ENCODE measurements at regions not wholly inside any gene's neighbourhood (a gene's known extent, or its start where the extent isn't known, plus 50 kb on each side); places are given as distances from the start of the nearest gene placed in this dataset.
"Not testable (repeated sequence)": the region's sequence is repeated elsewhere in the genome, so short reads cannot be mapped to it uniquely, and the experiment has no call there.

DNA sequence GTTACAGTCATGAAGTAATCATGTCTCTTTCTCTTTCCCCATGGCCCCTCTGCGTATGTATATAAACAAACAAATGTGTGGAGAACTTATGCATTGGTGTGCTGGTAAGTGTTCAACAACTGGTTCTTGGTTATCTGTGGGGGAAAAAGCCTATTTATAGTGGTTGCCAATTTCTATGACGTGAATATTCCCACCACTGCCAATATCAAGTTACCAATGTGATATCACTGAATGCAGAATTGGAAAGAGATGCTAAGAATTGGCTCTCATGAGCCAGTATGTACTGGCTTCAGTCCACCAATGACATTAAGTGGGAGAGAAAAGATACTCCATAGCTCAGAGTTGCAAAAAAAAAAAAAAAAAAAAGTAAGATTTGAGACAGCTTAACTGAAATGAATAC, 399.7 kb downstream of the REEP3 start:
- DNase-seq (ENCODE audit: low read depth in 2 of 2): no peak

- no peak for DNase-seq (ENCODE audit: low read depth in 2 of 2)
These were observed 400.8 kb downstream of the REEP3 start for GRCh38 chr10:63921908-63922467.

- DNase-seq (ENCODE audit: low read depth in 2 of 2): no peak
These were observed 401.5 kb downstream of the REEP3 start for GRCh38 chr10:63922468-63923284.

GRCh38 chr10:63929831-63930467, 408.7 kb downstream of the REEP3 start:
- DNase-seq (ENCODE audit: low read depth in 2 of 2): no peak

DNA sequence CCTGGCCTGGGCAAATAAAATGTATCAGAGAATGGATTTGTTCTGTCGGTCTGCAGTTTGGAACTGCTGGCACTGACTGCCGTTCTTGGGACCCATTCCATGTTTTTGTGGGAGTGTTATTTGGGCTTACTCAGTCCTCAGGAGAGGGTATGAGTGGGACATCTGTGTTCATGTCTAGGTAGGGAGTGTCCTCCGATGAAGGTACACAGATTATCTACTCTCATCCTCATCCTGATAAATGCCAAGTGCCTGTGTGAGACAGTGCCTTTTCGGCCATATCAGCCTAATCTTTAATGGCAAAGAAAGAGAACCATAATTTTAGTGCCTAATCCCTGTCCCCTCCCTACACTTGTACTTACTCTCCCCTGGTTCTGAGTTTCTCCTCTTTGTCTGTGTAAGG, 409.4 kb downstream of the REEP3 start:
- DNase-seq (ENCODE audit: low read depth in 2 of 2): no peak

GRCh38 chr10:63935705-63936104, 414.5 kb downstream of the REEP3 start:
- DNase-seq (ENCODE audit: low read depth in 2 of 2): no peak

GRCh38 chr10:63940277-63940922, 419.2 kb downstream of the REEP3 start:
- DNase-seq (ENCODE audit: low read depth in 2 of 2): no peak

DNA sequence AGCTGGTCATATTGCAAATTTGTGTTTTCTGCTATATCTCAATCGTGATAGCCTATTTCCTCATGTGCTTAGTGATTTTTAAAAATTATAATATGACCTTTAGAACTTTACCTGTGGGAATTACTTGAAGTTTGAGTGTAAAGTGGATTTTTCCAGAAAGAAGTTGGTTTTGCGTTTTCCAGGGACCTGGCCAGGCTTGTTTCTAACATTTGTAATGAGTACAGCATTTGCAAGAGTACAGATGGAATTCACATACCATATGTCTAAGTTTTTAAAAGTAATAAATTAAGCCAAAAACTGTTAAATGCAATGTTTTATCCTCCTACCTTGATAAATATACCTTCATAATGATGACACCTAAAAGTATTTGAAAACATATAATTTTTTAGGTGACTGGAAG, 443.2 kb downstream of the REEP3 start:
- no peak for DNase-seq (ENCODE audit: low read depth in 2 of 2)

- DNase-seq (ENCODE audit: low read depth in 2 of 2): no peak
These were observed 444.6 kb downstream of the REEP3 start for GRCh38 chr10:63965846-63966245.

DNA sequence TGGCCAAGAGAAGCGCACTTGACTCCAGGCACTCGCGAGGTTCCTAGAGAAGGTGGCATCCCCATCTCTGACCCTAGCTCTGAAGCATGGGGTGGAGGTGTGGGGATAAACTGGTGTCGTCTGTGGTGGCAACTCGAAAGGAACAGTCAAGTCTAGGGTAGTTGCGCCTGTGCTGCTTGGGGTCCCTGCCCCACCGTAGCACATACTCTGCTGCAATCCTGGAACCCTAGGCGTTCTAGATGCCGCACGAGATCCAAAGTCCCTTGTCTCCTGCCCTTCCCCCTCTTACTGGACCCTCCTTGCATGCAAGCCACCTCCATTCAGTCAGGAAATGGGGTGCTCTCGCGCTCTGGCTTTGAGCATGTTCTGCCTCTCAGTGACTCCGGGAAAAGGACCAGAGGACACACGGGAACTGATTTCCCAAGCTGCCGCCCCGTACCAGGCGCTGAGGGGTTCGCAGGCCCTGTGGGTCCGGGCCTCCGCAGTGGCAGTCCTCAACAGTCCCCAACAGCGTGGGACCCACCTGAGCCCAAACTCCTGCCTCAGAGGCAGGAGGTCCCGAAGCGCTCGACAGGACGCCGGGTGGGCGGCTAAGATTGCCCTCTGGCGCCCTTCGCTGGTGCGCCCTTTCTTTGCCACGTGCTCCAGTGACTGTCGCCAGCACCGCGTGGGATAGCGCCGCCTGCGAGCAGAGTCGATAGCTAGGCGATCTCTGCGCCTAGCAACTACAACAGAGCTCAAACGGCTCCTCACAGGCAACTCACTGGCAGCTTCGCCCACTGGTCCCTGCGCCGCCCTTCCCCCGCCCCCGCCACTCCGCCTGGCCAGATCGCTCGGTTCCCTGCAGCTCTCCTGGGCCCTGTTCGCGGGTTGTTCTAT, 452.0 kb downstream of the REEP3 start:
- no peak for DNase-seq (ENCODE audit: low read depth in 2 of 2)

DNA sequence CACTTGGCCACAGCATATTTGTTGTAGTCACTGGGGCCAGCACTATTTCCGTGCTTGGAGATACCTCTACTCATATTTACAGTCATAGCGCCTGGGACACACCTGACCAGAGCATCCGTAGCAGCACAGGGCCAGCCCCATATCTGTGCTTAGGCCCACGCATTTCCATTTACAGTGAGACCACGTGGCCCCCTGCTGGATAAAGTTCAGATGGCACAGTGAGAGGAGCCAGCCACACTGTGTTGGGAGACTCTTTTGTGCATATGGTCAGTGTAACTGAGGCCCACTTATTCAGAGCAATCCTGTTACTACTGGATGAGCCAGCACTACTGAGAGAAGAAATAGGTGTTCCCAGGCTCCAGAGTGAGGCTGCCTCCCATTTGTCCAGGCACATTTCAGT, 455.3 kb downstream of the REEP3 start:
- no peak for DNase-seq (ENCODE audit: low read depth in 2 of 2)

- DNase-seq (ENCODE audit: low read depth in 2 of 2): peak in 1 of 2 experiments; percentile 1
These were observed 456.2 kb downstream of the REEP3 start for GRCh38 chr10:63977329-63977923.

DNA sequence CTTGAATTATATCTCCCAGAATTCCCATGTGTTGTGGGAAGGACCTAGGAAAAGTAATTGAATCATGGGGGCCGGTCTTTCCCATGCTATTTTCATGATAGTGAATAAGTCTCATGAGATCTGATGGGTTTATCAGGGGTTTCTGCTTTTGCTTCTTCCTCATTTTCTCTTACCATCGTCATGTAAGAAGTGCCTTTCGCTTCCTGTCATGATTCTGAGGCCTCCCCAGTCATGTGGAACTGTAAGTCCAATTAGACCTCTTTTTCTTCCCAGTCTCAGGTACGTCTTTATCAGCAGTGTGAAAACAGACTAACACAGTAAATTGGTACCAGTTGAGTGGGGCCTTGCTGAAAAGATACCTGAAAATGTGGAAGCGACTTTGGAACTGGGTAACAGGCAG, 459.7 kb downstream of the REEP3 start:
- not testable (repeated sequence) for DNase-seq (ENCODE audit: low read depth in 2 of 2)

GRCh38 chr10:63984061-63984460, 462.9 kb downstream of the REEP3 start:
- DNase-seq (ENCODE audit: low read depth in 2 of 2): not testable (repeated sequence)

DNA sequence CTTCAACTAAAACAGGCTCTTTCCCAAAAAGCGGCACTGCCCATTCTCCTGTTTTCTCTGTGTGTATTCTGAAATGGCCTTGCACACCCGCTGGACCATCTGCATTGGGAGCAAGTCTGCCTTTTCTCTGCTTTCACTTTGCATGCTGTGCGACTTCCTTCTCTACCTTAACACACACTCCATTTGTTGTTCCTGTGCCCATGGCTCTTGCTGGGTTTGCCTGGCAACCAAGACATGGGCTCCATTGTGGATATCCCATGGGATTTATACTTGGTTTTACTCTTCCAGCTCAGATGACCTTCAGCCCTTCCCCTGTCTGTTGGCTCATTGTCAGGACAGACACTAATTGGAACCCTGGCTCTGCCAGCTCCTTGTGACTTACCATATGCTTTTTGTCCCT, 465.3 kb downstream of the REEP3 start:
- no peak for DNase-seq (ENCODE audit: low read depth in 2 of 2)

GRCh38 chr10:63987212-63987611, 466.0 kb downstream of the REEP3 start:
- no peak for DNase-seq (ENCODE audit: low read depth in 2 of 2)

GRCh38 chr10:63994371-63994770, 473.2 kb downstream of the REEP3 start:
- DNase-seq (ENCODE audit: low read depth in 2 of 2): no peak

GRCh38 chr10:64007157-64007556, 486.0 kb downstream of the REEP3 start:
- no peak for DNase-seq (ENCODE audit: low read depth in 2 of 2)

DNA sequence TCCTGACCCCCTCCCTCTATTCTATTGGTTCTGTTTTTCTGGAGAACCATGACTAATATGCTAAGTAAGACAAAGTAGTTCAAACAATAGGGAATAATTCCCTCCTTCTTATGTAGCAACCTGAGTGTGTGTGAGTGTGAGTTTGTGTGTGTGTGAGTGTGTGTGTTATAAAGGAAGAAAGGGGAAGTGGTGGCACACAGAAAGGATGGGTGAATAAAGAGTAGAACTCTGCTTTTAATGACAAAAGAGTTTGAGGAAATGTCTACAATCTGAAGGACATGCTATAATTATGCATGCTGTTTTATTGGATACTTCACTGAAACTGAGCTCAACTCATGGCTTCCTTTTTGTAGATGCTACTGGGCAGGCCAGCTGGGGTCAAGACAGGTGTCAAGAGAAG, 489.5 kb downstream of the REEP3 start:
- no peak for DNase-seq (ENCODE audit: low read depth in 2 of 2)

GRCh38 chr10:64011912-64012714, 490.9 kb downstream of the REEP3 start:
- no peak for DNase-seq (ENCODE audit: low read depth in 2 of 2)
